ENCODE measurements at regions not wholly inside any gene's neighbourhood (a gene's known extent, or its start where the extent isn't known, plus 50 kb on each side); places are given as distances from the start of the nearest gene placed in this dataset.

DNA sequence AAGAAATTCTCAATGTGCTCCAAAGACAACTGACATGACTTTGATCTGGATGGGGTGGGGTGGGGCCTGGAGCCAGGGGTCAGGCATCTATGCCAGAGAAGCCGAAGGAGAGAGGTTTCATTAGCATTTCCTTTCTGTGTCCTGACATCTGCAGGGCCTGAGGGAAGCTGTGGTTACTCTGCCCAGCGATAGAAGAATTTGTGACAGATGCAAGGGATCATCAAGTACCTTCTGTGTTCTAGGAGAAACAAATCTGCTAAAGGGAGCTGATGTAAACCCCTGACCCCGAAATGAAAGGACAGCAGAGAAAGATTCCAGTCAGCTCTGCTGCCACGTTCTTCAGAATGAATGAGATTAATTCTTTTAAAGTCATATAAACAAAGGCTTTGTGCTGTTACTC, 335.7 kb downstream of the PRELID2 start:
- Histone ChIP-seq H3K9me3 (ENCODE audit: low read depth) (no peaks in the 10 kb centered on the region), H3K4me1 (ENCODE audit: low read depth) (no peaks in the 10 kb centered on the region), H3K4me3 (no peak overlapping the region), H3K27me3 (no peaks in the 10 kb centered on the region), H3K27ac (no peak overlapping the region), H3K36me3 (no peaks in the 10 kb centered on the region)
- peak in 1 of 2 donors; percentile 25 for DNase-seq (ENCODE audit: low read depth in 1 of 2, low spot score in 1 of 2)
- TF ChIP-seq CTCF (IDR thresholded peaks at IDR 0.05; ENCODE audit: low read depth, low read length): no peak

- DNase-seq (ENCODE audit: low read depth in 1 of 2, low spot score in 1 of 2): no peak
- Histone ChIP-seq H3K4me3 (no peak overlapping the region), H3K9me3 (ENCODE audit: low read depth) (no peaks in the 10 kb centered on the region), H3K27me3 (no peaks in the 10 kb centered on the region), H3K27ac (no peak overlapping the region), H3K36me3 (no peaks in the 10 kb centered on the region), H3K4me1 (ENCODE audit: low read depth) (no peaks in the 10 kb centered on the region)
- no peak for TF ChIP-seq CTCF (IDR thresholded peaks at IDR 0.05; ENCODE audit: low read depth, low read length)
Observed at GRCh38 chr5:145497052-145497451, 338.1 kb downstream of the PRELID2 start.

DNA sequence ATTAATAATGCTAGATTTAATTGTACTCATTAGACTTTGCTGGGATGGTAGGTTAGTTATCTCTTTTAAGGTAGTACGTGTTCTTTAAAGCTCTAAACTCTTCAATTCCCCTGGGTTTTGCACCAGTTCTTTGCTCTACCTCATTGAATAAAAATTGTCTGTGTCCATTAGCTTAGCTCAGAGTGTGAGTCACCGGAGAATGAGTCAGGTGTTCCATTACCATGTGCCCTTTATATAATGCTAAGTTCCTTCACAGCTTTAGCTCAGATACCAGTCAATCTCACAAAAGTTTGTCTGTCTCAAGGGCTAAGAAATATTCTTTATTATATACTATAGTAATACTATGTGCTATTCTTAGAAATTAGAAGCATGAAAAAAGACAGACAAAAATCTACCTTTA, 339.4 kb downstream of the PRELID2 start:
- H3K4me3 ChIP-seq: no peak overlapping the region
- no peaks in the 10 kb centered on the region for H3K9me3 ChIP-seq (ENCODE audit: low read depth)
- H3K27ac ChIP-seq: no peak overlapping the region
- peak in 1 of 2 donors; percentile 73 for DNase-seq (ENCODE audit: low read depth in 1 of 2, low spot score in 1 of 2)
- H3K36me3 ChIP-seq: no peaks in the 10 kb centered on the region
- H3K27me3 ChIP-seq: no peaks in the 10 kb centered on the region
- no peaks in the 10 kb centered on the region for H3K4me1 ChIP-seq (ENCODE audit: low read depth)
- TF ChIP-seq CTCF (IDR thresholded peaks at IDR 0.05; ENCODE audit: low read depth, low read length): no peak

- no peaks in the 10 kb centered on the region for H3K36me3 ChIP-seq
- no peaks in the 10 kb centered on the region for H3K9me3 ChIP-seq (ENCODE audit: low read depth)
- H3K27me3 ChIP-seq: no peaks in the 10 kb centered on the region
- no peak overlapping the region for H3K4me3 ChIP-seq
- no peak for TF ChIP-seq CTCF (IDR thresholded peaks at IDR 0.05; ENCODE audit: low read depth, low read length)
- no peak overlapping the region for H3K27ac ChIP-seq
- DNase-seq (ENCODE audit: low read depth in 1 of 2, low spot score in 1 of 2): no peak
- H3K4me1 ChIP-seq (ENCODE audit: low read depth): no peaks in the 10 kb centered on the region
Observed at GRCh38 chr5:145495196-145495595, 339.9 kb downstream of the PRELID2 start.

DNA sequence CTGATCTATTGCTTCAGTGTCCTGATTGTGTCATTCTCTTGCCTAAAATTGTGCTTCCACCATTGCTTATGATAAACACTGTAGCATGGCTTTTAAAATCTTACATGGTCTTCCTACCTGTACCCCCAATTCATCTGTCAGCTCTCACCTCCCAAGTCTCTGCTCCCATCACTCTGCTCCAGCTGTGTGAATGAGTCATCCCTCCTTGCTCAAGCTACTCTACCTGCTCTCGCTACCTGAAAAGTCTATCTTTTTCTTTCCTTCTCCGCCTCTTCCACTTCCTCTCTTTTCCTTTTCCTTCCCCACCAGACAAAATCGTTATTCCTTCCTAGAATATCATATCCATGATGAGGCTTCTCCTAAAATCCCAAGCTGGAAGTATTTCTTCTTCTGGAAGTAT, 341.7 kb downstream of the PRELID2 start:
- Histone ChIP-seq H3K27ac (no peak overlapping the region), H3K4me3 (no peak overlapping the region), H3K36me3 (no peaks in the 10 kb centered on the region), H3K27me3 (no peaks in the 10 kb centered on the region), H3K4me1 (ENCODE audit: low read depth) (no peaks in the 10 kb centered on the region), H3K9me3 (ENCODE audit: low read depth) (no peaks in the 10 kb centered on the region)
- no peak for DNase-seq (ENCODE audit: low read depth in 1 of 2, low spot score in 1 of 2)
- TF ChIP-seq CTCF (IDR thresholded peaks at IDR 0.05; ENCODE audit: low read depth, low read length): no peak

- TF ChIP-seq CTCF (IDR thresholded peaks at IDR 0.05; ENCODE audit: low read depth, low read length): no peak
- Histone ChIP-seq H3K4me1 (ENCODE audit: low read depth) (no peaks in the 10 kb centered on the region), H3K27ac (no peak overlapping the region), H3K36me3 (no peaks in the 10 kb centered on the region), H3K27me3 (no peaks in the 10 kb centered on the region), H3K4me3 (no peak overlapping the region), H3K9me3 (ENCODE audit: low read depth) (no peaks in the 10 kb centered on the region)
- no peak for DNase-seq (ENCODE audit: low read depth in 1 of 2, low spot score in 1 of 2)
Observed at GRCh38 chr5:145489516-145489915, 345.6 kb downstream of the PRELID2 start.

Data from cardiac muscle cell (in vitro differentiated cells and primary cell).